ENCODE measurements at regions not wholly inside any gene's neighbourhood (a gene's known extent, or its start where the extent isn't known, plus 50 kb on each side); places are given as distances from the start of the nearest gene placed in this dataset.

- no peak for TF ChIP-seq ZBTB40 (IDR thresholded peaks at IDR 0.05)
- TF ChIP-seq ZBTB40 (CRISPR knock-in tag; IDR thresholded peaks at IDR 0.05) = no peak
- TF ChIP-seq KMT2B (CRISPR knock-in tag; IDR thresholded peaks at IDR 0.05) = no peak
These were observed 1310.8 kb upstream of the SLC39A10 start (continued) for GRCh38 chr2:194346193-194346592.

- ATAC-seq (no peak), DNase-seq (ENCODE audit: low spot score) (no peak), FAIRE-seq (no peak)
- ChIA-PET CTCF (ENCODE audit: low intra/inter-chr PET ratio, low total read pairs) (no interaction called here), POLR2A (no interaction called here)
- H3K79me2 ChIP-seq (ENCODE audit: insufficient read depth, low read length) = no peaks in the 10 kb centered on the region
- H3K27ac ChIP-seq (ENCODE audit: extremely low read length, insufficient read depth, low read length) = no peak overlapping the region
- no peak overlapping the region for H3K4me3 ChIP-seq (replicated peaks in 1 of 3; ENCODE audit: insufficient read depth in 1 of 3, low read depth in 2 of 3, low read length in 3 of 3)
- H3K36me3 ChIP-seq (replicated peaks in 1 of 2; ENCODE audit: control insufficient read depth in 1 of 2, insufficient read depth in 2 of 2, low read length in 2 of 2) = no peaks in the 10 kb centered on the region
- in situ Hi-C loops (cut with HindIII; ENCODE audit: extremely low pct_ligation_motif_present, low pct_unique_long_range_greater_than_20kb) (no loop called here), intact Hi-C loops (cut with micrococcal nuclease; ENCODE audit: unreplicated experiment) (no loop called here)
- H3K27me3 ChIP-seq (ENCODE audit: control insufficient read depth in 1 of 2, insufficient read depth in 2 of 2, low read length in 2 of 2) = no peaks in the 10 kb centered on the region
- no peak overlapping the region for H3K9ac ChIP-seq (ENCODE audit: insufficient read depth, low read depth, low read length)
- H4K20me1 ChIP-seq (ENCODE audit: insufficient read depth, low read length) = no peaks in the 10 kb centered on the region
- no peak overlapping the region for H2AFZ ChIP-seq (ENCODE audit: low read length)
- BruUV-seq (replicated peaks) = no TSS peak
- no peaks in the 10 kb centered on the region for H3K9me3 ChIP-seq (ENCODE audit: low read length)
- H3K4me1 ChIP-seq (ENCODE audit: insufficient read depth, low read length) = no peaks in the 10 kb centered on the region
- TF ChIP-seq MTA1 (CRISPR knock-in tag; IDR thresholded peaks at IDR 0.05; ENCODE audit: borderline replicate concordance) (no peak), ZMYM2 (CRISPR knock-in tag; IDR thresholded peaks at IDR 0.05) (no peak), JUND (CRISPR knock-in tag; IDR thresholded peaks at IDR 0.05) (no peak), ZC3H4 (CRISPR knock-in tag; IDR thresholded peaks at IDR 0.05; ENCODE audit: borderline replicate concordance) (no peak), MXD1 (CRISPR knock-in tag; IDR thresholded peaks at IDR 0.05) (no peak), CREM (IDR thresholded peaks at IDR 0.05) (no peak), CREM (CRISPR knock-in tag; IDR thresholded peaks at IDR 0.05) (no peak)
- no peak overlapping the region for H3K4me2 ChIP-seq (ENCODE audit: low read depth, low read length)
- 39% methylated on average over 2 of the region's 2 CpGs for WGBS (ENCODE audit: low lambda C conversion rate)
These were observed 1311.7 kb upstream of the SLC39A10 start for GRCh38 chr2:194345347-194345746.
